ENCODE measurements at regions not wholly inside any gene's neighbourhood (a gene's known extent, or its start where the extent isn't known, plus 50 kb on each side); places are given as distances from the start of the nearest gene placed in this dataset.
A peak's percentile ranks its signal among the peaks of the same experiment; 100 is the strongest.
"Not testable (repeated sequence)": the region's sequence is repeated elsewhere in the genome, so short reads cannot be mapped to it uniquely, and the experiment has no call there.

- DNase-seq (ENCODE audit: low read depth): no peak
- H3K4me3 ChIP-seq (ENCODE audit: low read depth, low read length): no peak overlapping the region
- no peaks in the 10 kb centered on the region for H3K27me3 ChIP-seq (ENCODE audit: control insufficient read depth, insufficient read depth, low read length)
- no peaks in the 10 kb centered on the region for H3K36me3 ChIP-seq (ENCODE audit: control insufficient read depth, insufficient read depth, low read length)
- TF ChIP-seq CTCF (IDR thresholded peaks at IDR 0.05; ENCODE audit: insufficient read depth, low read length, poor library complexity, severe bottlenecking): no peak
These were observed 75.1 kb downstream of the MAT2B start for GRCh38 chr5:163580516-163580915.

GRCh38 chr5:163583491-163584153 is 78.2 kb downstream of the MAT2B start:
- H3K36me3 ChIP-seq (ENCODE audit: control insufficient read depth, insufficient read depth, low read length); DNase-seq (ENCODE audit: low read depth); H3K4me3 ChIP-seq (ENCODE audit: low read depth, low read length); H3K27me3 ChIP-seq (ENCODE audit: control insufficient read depth, insufficient read depth, low read length): not testable (repeated sequence)

GRCh38 chr5:163585206-163585605 is 79.8 kb downstream of the MAT2B start:
- no peak overlapping the region for H3K4me3 ChIP-seq (ENCODE audit: low read depth, low read length)
- H3K27me3 ChIP-seq (ENCODE audit: control insufficient read depth, insufficient read depth, low read length): no peaks in the 10 kb centered on the region
- DNase-seq (ENCODE audit: low read depth): peak; percentile 25
- no peak for TF ChIP-seq CTCF (IDR thresholded peaks at IDR 0.05; ENCODE audit: insufficient read depth, low read length, poor library complexity, severe bottlenecking)
- H3K36me3 ChIP-seq (ENCODE audit: control insufficient read depth, insufficient read depth, low read length): no peaks in the 10 kb centered on the region

GRCh38 chr5:163586531-163586956 is 81.1 kb downstream of the MAT2B start:
- Histone ChIP-seq H3K4me3 (ENCODE audit: low read depth, low read length) (no peak overlapping the region), H3K36me3 (ENCODE audit: control insufficient read depth, insufficient read depth, low read length) (no peaks in the 10 kb centered on the region), H3K27me3 (ENCODE audit: control insufficient read depth, insufficient read depth, low read length) (no peaks in the 10 kb centered on the region)
- no peak for DNase-seq (ENCODE audit: low read depth)
- no peak for TF ChIP-seq CTCF (IDR thresholded peaks at IDR 0.05; ENCODE audit: insufficient read depth, low read length, poor library complexity, severe bottlenecking)

GRCh38 chr5:163594951-163595350 is 89.5 kb downstream of the MAT2B start:
- no peaks in the 10 kb centered on the region for H3K36me3 ChIP-seq (ENCODE audit: control insufficient read depth, insufficient read depth, low read length)
- DNase-seq (ENCODE audit: low read depth): no peak
- no peak overlapping the region for H3K4me3 ChIP-seq (ENCODE audit: low read depth, low read length)
- no peak for TF ChIP-seq CTCF (IDR thresholded peaks at IDR 0.05; ENCODE audit: insufficient read depth, low read length, poor library complexity, severe bottlenecking)
- H3K27me3 ChIP-seq (ENCODE audit: control insufficient read depth, insufficient read depth, low read length): no peaks in the 10 kb centered on the region

- no peak for TF ChIP-seq CTCF (IDR thresholded peaks at IDR 0.05; ENCODE audit: insufficient read depth, low read length, poor library complexity, severe bottlenecking)
- Histone ChIP-seq H3K27me3 (ENCODE audit: control insufficient read depth, insufficient read depth, low read length) (no peaks in the 10 kb centered on the region), H3K36me3 (ENCODE audit: control insufficient read depth, insufficient read depth, low read length) (no peaks in the 10 kb centered on the region), H3K4me3 (ENCODE audit: low read depth, low read length) (no peak overlapping the region)
- DNase-seq (ENCODE audit: low read depth): no peak
These were observed 90.7 kb downstream of the MAT2B start for GRCh38 chr5:163595932-163596607.

Data from kidney epithelial cell (primary cell).